M059J (cell line): ENCODE measurements at regions not wholly inside any gene's neighbourhood (a gene's known extent, or its start where the extent isn't known, plus 50 kb on each side); places are given as distances from the start of the nearest gene placed in this dataset.

Source experiments
- DNase-seq: peaks from one replicate; pipeline ENCODE4 v3.0.0-alpha.2; 2012; ENCODE audit warnings: low read depth

GRCh38 chr3:78143000-78143399 lies 1103.1 kb downstream of the ROBO2 start:
- DNase-seq, result peak; percentile 8

DNA sequence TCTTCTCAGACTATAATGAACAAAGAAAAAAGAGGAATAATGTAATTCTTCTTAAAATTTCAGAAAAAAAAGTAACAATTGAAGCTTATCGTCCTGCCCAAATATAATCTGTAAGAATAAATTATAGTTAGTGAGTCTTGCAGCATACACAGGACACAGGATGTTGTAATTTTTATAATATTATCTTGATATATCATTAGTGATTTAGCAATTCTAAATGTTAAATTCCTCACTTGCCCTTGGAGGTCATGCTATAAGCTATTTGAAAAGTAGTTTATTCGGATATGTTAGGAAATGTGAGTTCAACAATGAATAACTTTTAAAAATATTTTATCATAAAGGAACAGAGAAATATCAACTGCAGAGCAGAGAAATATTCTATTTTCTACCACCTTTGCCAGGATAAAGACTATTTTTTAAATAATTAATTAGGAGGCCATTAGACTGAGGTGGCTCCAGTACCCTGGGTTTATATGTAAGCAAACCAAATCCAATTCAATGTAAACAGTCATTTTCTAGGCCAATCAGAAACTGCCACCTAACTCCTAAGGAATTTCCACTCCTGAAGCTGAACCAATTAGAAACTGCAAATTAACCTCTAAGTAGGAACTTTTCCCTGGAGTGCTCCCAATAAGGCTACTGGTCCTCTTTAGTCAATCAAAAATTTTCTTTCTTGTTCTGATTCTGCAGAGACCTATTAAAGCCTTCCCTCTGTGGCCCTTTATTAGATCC lies 1109.3 kb downstream of the ROBO2 start:
- DNase-seq, result peak; percentile 15

DNA sequence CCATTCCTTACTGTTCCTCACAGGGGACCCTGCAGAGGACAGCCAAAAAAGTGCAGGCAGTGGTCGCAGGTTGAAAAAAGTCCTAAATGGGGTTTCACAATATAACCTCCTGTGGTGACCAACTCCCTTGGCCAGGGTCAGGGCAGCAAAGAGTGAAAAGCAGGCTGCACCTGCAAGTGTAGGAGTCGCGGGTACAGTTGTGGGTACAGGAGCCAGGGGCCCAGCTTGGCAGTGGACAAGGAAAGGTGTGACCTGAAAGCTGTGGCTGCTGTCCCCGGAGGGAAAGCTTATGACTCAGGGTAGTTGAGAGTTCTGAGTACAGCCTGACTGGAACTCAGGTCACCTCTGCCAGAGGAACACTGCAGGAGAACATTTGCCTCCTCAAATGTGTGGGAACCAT lies 1114.1 kb downstream of the ROBO2 start:
- no peak for DNase-seq

DNA sequence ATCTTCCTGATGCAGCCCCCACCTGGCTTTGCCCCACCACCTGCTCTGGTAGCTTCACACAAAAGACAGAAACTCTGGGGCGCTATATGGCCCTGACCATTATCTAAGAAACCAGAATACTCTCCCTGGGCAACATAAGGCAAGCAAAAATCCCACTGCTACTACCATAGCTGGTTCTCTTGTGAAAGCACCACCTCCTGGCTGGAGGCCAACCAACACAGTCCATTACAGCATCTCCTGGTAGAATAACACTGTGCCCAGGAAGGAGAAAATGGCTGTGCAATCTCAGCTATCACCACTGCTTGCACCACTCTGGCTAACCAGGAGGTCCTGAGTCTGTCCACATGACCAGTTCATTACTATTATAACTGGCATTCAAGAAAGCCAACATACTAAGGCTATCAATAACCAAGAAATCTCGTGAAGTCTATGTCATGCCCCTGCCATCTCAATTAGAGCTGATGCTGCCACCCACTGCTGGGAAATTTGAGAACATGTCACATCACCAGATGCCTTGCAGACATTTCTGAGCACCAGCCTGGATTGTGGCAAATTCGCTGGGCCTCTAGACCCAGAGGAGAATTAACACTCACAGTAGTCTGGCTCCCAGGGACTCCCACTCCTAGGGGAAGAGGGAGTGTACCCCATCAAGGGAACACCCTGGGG lies 1114.8 kb downstream of the ROBO2 start:
- no peak for DNase-seq

- no peak for DNase-seq
Observed at GRCh38 chr3:78161736-78162135, 1121.8 kb downstream of the ROBO2 start.

DNA sequence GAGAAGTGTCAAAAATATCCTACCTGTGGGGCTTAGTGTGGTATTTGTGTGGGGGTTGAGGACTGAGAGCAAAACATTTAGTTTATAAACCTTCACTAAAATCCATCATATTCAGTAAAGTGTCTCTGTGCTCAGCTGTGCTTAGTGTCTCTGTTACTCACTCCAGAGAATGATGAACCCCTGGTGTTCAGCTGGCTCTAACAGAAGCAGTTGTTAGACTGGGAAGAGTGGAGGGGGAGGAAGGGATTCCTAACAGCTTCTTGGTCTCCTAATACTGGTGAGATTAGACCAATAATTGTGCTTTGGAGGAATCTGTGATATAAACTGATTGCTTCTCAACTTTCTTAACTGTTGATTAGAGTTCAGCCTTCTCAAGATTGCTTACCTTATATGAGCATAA lies 1123.5 kb downstream of the ROBO2 start:
- DNase-seq, result no peak

GRCh38 chr3:78165876-78166275 lies 1126.0 kb downstream of the ROBO2 start:
- DNase-seq, result no peak

DNA sequence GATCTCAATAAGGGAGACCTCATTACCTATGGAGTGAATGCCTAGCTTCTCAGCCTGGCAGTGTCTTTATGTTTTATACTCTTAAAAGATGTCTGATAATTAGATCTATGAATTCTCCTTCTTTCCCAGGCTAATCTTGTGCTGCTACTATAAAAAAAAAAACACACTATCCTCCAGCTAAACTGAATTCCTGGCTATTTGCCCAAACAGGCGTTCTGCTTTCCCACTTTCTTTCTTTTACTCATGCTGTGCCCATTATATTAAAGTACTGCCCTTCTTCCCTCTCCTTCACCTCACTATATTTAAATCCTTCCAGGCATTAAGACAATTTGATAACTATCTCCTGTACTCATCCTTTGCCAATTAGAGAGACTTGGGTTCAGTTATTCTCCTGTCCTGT lies 1134.9 kb downstream of the ROBO2 start:
- no peak for DNase-seq

- no peak for DNase-seq
Observed at GRCh38 chr3:78176869-78177268, 1137.0 kb downstream of the ROBO2 start.

GRCh38 chr3:78177780-78178179 lies 1137.9 kb downstream of the ROBO2 start:
- no peak for DNase-seq

DNA sequence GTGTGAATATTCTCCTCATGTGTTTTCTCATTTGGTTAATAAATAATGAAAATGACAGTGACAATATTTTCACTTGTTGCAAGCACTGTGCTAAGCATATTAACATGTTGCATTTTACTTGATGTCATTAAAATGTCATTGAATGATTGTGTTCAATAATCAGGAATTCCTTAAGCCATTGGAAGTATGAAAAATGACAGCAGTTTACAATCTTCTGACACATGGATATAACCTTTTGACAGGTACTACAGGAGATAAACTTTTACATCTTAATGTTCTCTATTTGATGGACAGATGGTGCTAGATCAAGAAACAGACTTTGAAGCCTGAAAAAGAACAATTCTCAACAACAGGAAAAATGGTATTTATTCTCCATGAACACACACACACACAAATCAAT lies 1138.3 kb downstream of the ROBO2 start:
- DNase-seq, result no peak

- no peak for DNase-seq
Observed at GRCh38 chr3:78178740-78179363, 1139.0 kb downstream of the ROBO2 start.

DNA sequence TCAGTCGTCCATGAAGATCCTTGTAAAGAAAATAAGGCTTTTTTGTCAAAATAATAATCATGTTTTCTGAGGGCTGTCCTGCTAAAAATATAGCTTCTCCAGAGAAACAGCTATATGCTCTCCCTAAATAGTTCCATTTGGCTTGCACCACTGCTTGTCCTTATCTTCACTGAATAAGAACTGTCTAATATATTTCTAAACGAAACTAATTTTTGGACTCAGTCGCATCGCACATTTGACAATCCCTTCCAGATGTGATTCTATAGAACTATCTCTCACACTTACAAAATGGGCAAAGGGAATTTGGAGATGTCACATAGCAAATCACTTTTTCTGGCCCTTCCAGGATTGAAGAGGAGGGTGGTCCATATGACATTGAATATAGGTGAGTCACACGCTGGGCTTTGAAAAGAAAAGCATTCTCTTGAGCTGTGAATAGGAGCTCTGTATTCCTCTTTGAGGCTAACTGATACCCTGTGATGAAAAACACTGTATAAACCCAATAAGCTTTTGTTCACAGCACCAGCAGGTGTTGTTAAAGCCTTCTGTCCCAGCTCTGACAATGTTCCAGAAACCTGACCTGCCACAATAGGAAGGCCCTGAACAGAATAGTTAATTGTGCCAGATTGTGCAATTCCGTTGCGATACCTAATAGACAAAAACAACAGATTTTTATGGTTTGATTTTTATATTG lies 1144.2 kb downstream of the ROBO2 start:
- DNase-seq, result no peak

DNA sequence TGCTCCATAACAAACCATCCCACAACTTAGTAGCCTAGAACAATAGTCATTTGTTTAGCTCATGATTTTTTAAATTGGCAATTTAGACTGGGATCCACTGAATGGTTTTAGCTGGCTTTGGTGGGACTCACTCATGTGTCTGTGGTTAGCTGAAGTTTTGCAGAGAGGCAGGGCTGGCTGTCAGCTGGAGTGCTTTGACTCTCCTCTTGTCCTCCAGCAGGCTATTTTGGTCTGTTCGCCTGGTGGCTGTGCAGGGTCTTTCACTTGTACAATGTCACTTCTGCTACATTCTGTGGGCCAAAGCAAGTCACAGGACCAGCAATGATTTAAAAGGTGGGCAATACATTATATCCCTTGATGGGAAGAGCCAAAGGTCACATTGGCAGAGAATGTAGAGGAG lies 1146.5 kb downstream of the ROBO2 start:
- DNase-seq, result no peak

DNA sequence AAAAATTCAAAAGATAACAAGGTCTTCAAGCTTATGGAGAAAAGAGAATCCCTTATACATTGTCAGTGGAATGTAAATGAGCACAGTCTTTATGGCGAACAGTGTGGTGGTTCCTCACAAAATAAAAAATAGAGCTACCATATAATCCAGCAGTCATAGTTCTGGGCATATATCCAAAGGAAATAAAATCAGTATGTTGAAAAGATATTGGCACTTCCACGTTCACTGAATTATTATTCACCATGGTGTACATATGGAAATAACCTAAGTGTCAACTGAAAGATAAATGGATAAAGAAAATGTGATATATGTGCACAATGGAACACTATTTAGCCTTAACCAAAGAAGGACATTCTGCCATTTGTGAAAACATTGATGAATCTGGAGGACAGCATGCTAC lies 1161.2 kb downstream of the ROBO2 start:
- DNase-seq, result no peak

DNA sequence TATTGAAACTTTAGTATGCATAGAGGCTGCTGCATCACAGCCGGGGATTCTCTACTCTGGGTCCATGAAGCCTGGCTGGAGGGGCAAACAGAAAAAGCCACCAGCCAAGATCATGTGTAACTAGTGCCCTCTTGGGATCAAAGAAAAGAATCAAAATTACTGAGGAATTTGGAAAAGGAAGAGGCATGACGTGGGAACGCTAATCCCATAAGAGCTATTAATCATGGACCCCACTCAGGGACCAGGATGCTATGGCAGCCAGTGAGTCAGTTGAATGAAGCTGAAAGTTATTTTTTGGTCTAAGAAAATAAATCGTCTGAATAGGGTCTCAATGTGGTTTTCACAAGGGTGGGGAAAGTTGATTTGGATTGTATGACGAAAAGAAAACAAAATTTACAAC lies 1165.1 kb downstream of the ROBO2 start:
- DNase-seq, result peak; percentile 39

DNA sequence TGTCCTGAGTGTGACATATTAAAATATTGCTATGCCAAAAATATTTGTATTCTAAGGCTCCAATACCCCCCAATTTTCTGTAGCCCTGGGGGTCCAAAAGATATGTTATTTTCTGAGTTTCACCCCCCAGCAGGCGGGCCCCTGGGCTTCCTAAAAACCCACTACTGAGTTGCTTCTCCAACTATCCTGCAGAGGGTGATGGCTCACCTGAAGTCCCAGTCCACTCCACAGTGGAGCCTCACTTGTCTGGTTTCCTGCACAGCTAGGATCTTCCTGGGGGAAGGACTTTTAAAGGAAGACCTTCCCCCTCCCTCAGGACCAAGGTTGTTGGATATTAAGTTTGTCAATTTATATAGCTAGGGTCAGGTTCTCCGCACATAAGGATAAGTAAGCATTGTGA lies 1181.4 kb downstream of the ROBO2 start:
- DNase-seq, result no peak

DNA sequence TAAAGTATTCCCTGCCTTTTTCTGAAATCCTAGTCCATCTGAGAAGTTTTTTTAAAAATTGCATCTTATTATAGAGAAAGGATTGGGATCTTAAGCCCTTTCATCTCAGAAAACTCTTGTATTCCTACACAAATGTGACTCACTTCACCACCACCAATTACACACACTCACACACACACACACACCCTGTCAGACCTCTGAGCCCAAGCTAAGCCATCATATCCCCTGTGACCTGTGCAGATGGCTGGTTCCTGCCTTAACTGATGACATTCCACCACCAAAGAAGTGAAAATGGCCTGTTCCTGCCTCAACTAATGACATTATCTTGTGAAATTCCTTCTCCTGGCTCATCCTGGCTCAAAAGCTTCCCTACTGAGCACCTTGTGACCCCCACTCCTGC lies 1181.9 kb downstream of the ROBO2 start:
- peak; percentile 11 for DNase-seq

DNA sequence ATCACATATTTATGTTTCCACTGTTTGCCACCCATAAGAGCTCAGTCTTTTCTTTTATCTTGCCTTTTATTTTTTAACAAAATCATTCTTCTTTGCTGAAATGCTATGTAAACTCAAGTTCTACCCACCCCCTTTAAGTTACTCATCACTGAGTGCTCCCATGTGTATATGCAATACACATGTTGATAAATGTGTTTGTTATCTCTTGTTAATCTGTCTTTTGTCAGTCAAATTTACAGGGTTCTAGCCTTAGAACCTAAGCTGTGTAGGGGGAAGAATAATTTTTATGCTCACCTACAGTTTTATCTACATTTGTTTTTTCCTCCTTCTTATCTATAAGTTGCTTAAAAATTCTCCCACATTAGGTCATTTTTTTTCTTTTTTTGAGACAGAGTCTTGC lies 1195.9 kb downstream of the ROBO2 start:
- no peak for DNase-seq

GRCh38 chr3:78238811-78239210 lies 1198.9 kb downstream of the ROBO2 start:
- no peak for DNase-seq

- no peak for DNase-seq
Observed at GRCh38 chr3:78242724-78243123, 1202.8 kb downstream of the ROBO2 start.

DNA sequence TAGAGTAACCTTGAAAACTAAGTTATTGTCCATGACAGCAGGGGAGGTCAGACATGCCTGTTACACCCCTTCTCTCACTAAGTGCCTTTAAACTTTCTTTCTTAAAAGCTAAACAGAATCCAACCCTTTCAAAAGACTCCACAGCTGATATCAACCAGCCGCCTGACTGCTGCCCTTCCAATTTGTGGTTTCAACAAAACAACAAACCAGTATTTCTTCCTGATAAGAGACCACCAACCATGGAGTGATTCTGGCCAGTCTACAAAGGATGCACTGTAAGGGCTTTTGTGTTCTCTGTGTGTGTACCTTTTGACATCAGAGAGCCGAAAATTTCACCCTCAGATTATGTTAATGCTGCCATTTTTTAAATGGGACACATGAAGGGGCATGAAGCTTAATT lies 1204.2 kb downstream of the ROBO2 start:
- DNase-seq, result no peak

DNA sequence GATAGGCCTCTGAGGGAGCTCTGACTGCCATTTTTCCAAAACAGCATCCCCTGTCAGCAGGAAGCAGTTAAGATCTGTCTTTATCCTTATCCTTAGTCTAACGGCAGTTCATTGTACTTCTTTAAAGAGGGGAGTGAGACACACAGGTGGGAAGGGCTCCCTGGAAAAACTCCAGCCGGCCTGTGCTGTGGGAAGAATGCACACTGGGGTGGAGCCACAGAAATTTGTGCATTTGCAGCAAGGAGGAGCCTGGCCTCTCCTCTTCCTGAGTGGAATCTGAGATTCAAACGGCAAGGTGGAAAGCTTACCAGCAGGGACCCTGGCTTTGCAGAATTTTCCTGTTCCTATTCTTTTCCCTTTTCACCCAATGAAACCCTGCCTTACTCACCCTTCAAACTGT lies 1209.4 kb downstream of the ROBO2 start:
- DNase-seq, result no peak
